Upper lobe of left lung (tissue), 4 donors: ENCODE measurements at regions not wholly inside any gene's neighbourhood (a gene's known extent, or its start where the extent isn't known, plus 50 kb on each side); places are given as distances from the start of the nearest gene placed in this dataset.

Source experiments
- EP300 ChIP-seq, 4 donors: sonication (generic); formaldehyde crosslinking; IDR thresholded peaks; one replicate each; pipeline ENCODE4 v1.5.1; 2017; ENCODE audit warnings: antibody characterized with exemption in 4 of 4, control low read depth in 2 of 4
- POLR2A ChIP-seq, 4 donors: fragments of 450-650 bp; IDR thresholded peaks; one replicate each; pipeline ENCODE4 v1.5.1; 2016 to 2017; ENCODE audit warnings: antibody characterized with exemption in 4 of 4, mild to moderate bottlenecking in 2 of 4
- TF ChIP-seq, protein P1 (sequence below), 6 experiments: fragments of 450-650 bp in 4 of 6; fragments of 200-600 bp in 2 of 6; sonication (generic) in 2 of 6; IDR thresholded peaks; one replicate each; pipeline ENCODE4 v1.5.1; 2016 to 2019; ENCODE audit warnings: antibody characterized with exemption in 6 of 6

GRCh38 chr13:61874970-61875579, 459.4 kb upstream of the PCDH20 start:
- TF ChIP-seq POLR2A (IDR thresholded peaks at IDR 0.05), result no peak
- TF ChIP-seq, protein P1, sequence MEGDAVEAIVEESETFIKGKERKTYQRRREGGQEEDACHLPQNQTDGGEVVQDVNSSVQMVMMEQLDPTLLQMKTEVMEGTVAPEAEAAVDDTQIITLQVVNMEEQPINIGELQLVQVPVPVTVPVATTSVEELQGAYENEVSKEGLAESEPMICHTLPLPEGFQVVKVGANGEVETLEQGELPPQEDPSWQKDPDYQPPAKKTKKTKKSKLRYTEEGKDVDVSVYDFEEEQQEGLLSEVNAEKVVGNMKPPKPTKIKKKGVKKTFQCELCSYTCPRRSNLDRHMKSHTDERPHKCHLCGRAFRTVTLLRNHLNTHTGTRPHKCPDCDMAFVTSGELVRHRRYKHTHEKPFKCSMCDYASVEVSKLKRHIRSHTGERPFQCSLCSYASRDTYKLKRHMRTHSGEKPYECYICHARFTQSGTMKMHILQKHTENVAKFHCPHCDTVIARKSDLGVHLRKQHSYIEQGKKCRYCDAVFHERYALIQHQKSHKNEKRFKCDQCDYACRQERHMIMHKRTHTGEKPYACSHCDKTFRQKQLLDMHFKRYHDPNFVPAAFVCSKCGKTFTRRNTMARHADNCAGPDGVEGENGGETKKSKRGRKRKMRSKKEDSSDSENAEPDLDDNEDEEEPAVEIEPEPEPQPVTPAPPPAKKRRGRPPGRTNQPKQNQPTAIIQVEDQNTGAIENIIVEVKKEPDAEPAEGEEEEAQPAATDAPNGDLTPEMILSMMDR (IDR thresholded peaks at IDR 0.05), result no peak
- TF ChIP-seq EP300 (IDR thresholded peaks at IDR 0.05), result no peak
